Endothelial cell of umbilical vein (primary cell): ENCODE measurements at regions not wholly inside any gene's neighbourhood (a gene's known extent, or its start where the extent isn't known, plus 50 kb on each side); places are given as distances from the start of the nearest gene placed in this dataset.

Experiments used
- BruUV-seq: library from RNA; stranded (reverse); fragments of 400-500 nt; replicated peaks from 2 replicates; lab custom pipeline; 2021; lab: Mats Ljungman, UMichigan
- CTCF ChIA-PET: fragments of 300-600, 350-600 bp; sonication (Branson Sonifier 250); formaldehyde crosslinking; loops from one replicate; lab custom pipeline; 2021; ENCODE audit warnings: antibody characterized with exemption, inconsistent platforms; lab: Charles Lee
- POLR2A ChIA-PET: fragments of 300-600, 350-600 bp; sonication (Branson Sonifier 250); formaldehyde crosslinking; loops from one replicate; lab custom pipeline; 2021; ENCODE audit warnings: antibody characterized with exemption, inconsistent platforms; lab: Charles Lee
- DNase-seq: peaks from one replicate; pipeline ENCODE4 v3.0.0-alpha.2; 2011; ENCODE audit warnings: low read depth, low spot score
- FAIRE-seq: peaks from 2 replicates; lab custom pipeline; 2011; peaks lifted over from hg19 to GRCh38; lab: Jason Lieb, UNC
- H2AFZ ChIP-seq: 2 replicates; pipeline ENCODE4 v1.6.0; 2012; ENCODE audit warnings: low read depth, low read length, control low read depth, inconsistent platforms
- H3K27ac ChIP-seq: 2 replicates; pipeline ENCODE4 v1.5.1; 2011; ENCODE audit warnings: low read depth, mild to moderate bottlenecking, control low read depth, low read length, moderate library complexity; ENCODE audit not compliant: insufficient read depth
- H3K27me3 ChIP-seq, 2 experiments: 2 replicates each; pipeline versions ENCODE4 v1.6.0 to v1.6.1; 2011; ENCODE audit warnings: low read length in 2 of 2, mixed read lengths in 1 of 2; ENCODE audit not compliant: control insufficient read depth in 2 of 2, insufficient read depth in 2 of 2
- H3K36me3 ChIP-seq, 2 experiments: 2 replicates in 1 of 2; 3 replicates in 1 of 2; pipeline ENCODE4 v1.5.1; 2011; ENCODE audit warnings: low read length in 2 of 2, mild to moderate bottlenecking in 1 of 2, moderate library complexity in 1 of 2; ENCODE audit not compliant: control insufficient read depth in 2 of 2, insufficient read depth in 2 of 2; ENCODE audit errors: extremely low read depth in 1 of 2
- H3K4me1 ChIP-seq: 3 replicates; pipeline ENCODE4 v1.5.1; 2011; ENCODE audit warnings: mild to moderate bottlenecking, low read length; ENCODE audit not compliant: control insufficient read depth, insufficient read depth; ENCODE audit errors: extremely low read depth
- H3K4me2 ChIP-seq: 2 replicates; pipeline ENCODE4 v1.6.1; 2011; ENCODE audit warnings: low read length, control low read depth, mixed read lengths; ENCODE audit not compliant: insufficient read depth
- H3K4me3 ChIP-seq, 3 experiments: fragments of 200-600 bp in 1 of 3; sonication (generic), shearing (Covaris generic) in 1 of 3; replicated peaks in 1 of 3; 2 replicates each; pipeline ENCODE4 v1.5.1; 2011 to 2016; ENCODE audit warnings: control low read depth in 3 of 3, low read length in 3 of 3, mild to moderate bottlenecking in 2 of 3, inconsistent platforms in 1 of 3, low read depth in 1 of 3, moderate library complexity in 1 of 3; ENCODE audit not compliant: insufficient read depth in 1 of 3
- H3K79me2 ChIP-seq: 2 replicates; pipeline ENCODE4 v1.6.0; 2012; ENCODE audit warnings: low read length, inconsistent platforms; ENCODE audit not compliant: control insufficient read depth, insufficient read depth
- H3K9ac ChIP-seq: replicated peaks from 2 replicates; pipeline ENCODE3; 2011; ENCODE audit warnings: low read length, control low read depth; ENCODE audit not compliant: insufficient read depth; ENCODE audit errors: extremely low read depth
- H3K9me1 ChIP-seq: replicated peaks from 3 replicates; pipeline ENCODE4 v1.6.0; 2011; ENCODE audit warnings: mild to moderate bottlenecking, low read length; ENCODE audit not compliant: control insufficient read depth, insufficient read depth; ENCODE audit errors: extremely low read depth
- H3K9me3 ChIP-seq: replicated peaks from 2 replicates; pipeline ENCODE4 v1.5.1; 2012; ENCODE audit warnings: low read length, inconsistent platforms; ENCODE audit not compliant: control insufficient read depth, insufficient read depth
- H4K20me1 ChIP-seq: replicated peaks from 2 replicates; pipeline ENCODE3; 2011; ENCODE audit warnings: mild to moderate bottlenecking, low read length; ENCODE audit not compliant: control insufficient read depth, insufficient read depth; ENCODE audit errors: extremely low read depth
- EZH2 ChIP-seq: IDR thresholded peaks from 2 replicates; pipeline ENCODE4 v1.6.1; 2012; ENCODE audit warnings: borderline replicate concordance, low read depth, mild to moderate bottlenecking, moderate library complexity, low read length, inconsistent platforms; ENCODE audit not compliant: severe bottlenecking
- FOS ChIP-seq: IDR thresholded peaks from 2 replicates; pipeline ENCODE4 v1.6.1; 2011; ENCODE audit warnings: mild to moderate bottlenecking, low read length, moderate library complexity, borderline replicate concordance; ENCODE audit not compliant: insufficient read depth
- GATA2 ChIP-seq: IDR thresholded peaks from 2 replicates; pipeline ENCODE4 v1.7.0; 2011; ENCODE audit warnings: low read depth, mild to moderate bottlenecking, moderate library complexity, mixed read lengths, low read length; ENCODE audit not compliant: insufficient read length, insufficient read depth
- JUN ChIP-seq: IDR thresholded peaks from 2 replicates; pipeline ENCODE4 v1.6.1; 2011; ENCODE audit warnings: borderline replicate concordance, low read depth; ENCODE audit not compliant: insufficient read length, insufficient read depth
- MYC ChIP-seq: IDR thresholded peaks from one replicate; pipeline ENCODE4 v1.6.1; 2011; ENCODE audit warnings: mild to moderate bottlenecking, low read depth, low read length
- POLR2A ChIP-seq: IDR thresholded peaks from 2 replicates; pipeline ENCODE4 v1.6.1; 2012; ENCODE audit warnings: low read depth, mild to moderate bottlenecking, control low read depth, low read length
- POLR2AphosphoS5 ChIP-seq: IDR thresholded peaks from 2 replicates; pipeline ENCODE4 v1.6.1; 2012; ENCODE audit warnings: low read depth, mild to moderate bottlenecking, control low read depth, low read length, moderate library complexity; ENCODE audit not compliant: insufficient read depth
- dilution Hi-C: fragments of 300-500 bp; cut with MboI; formaldehyde crosslinking; loops from one replicate; pipeline ENCODE4 v1.15.0; 2019; ENCODE audit warnings: low sequenced_read_pairs; ENCODE audit not compliant: extremely low pct_ligation_motif_present
- intact Hi-C: fragments of 100-400 bp; cut with micrococcal nuclease; formaldehyde crosslinking; loops from one replicate; pipeline ENCODE4 v1.10.0; 2022
- TF ChIP-seq, protein P1 (sequence below): IDR thresholded peaks from 2 replicates; pipeline ENCODE4 v1.6.1; 2011; ENCODE audit not compliant: insufficient read depth, insufficient read length
- TF ChIP-seq, protein P2 (sequence below), 2 donors: IDR thresholded peaks; 1 replicate in 1 of 2; 2 replicates in 1 of 2; pipeline ENCODE4 v1.5.1; 2011; ENCODE audit warnings: low read length in 2 of 2, mild to moderate bottlenecking in 2 of 2, moderate library complexity in 2 of 2, control low read depth in 1 of 2, inconsistent platforms in 1 of 2, low read depth in 1 of 2; ENCODE audit not compliant: insufficient read depth in 1 of 2; ENCODE audit errors: extremely low read depth in 1 of 2

DNA sequence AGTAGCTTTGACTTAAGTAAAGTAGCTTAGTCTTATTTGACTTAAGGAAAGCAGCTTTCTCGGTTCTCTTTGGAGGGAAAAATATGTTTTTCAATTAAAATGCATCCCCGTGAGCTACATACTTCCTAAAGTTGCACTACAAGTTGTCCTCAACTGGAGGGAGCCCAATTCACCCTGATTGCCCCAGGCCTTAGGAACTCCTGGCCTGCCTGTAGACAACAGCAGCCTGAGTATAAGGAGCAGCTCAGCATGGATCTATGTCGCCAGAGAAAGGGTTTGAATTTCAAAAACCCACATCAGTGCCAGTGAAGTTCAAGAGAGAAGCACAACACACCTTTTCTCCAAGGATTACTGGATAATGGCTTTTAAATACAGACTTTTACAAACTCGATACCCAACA, 772.0 kb downstream of the TNS3 start:
- H3K4me2 ChIP-seq, result no peak overlapping the region
- H3K79me2 ChIP-seq, result no peaks in the 10 kb centered on the region
- H2AFZ ChIP-seq, result no peak overlapping the region
- no peak overlapping the region for H3K4me3 ChIP-seq
- H3K27ac ChIP-seq, result no peak overlapping the region
- no peaks in the 10 kb centered on the region for H3K27me3 ChIP-seq
- no peak for FAIRE-seq
- CTCF ChIA-PET, result no interaction called here
- no peak overlapping the region for H3K9ac ChIP-seq
- H4K20me1 ChIP-seq, result no peaks in the 10 kb centered on the region
- no peak for TF ChIP-seq GATA2
- no peak for TF ChIP-seq POLR2A
- TF ChIP-seq JUN, result no peak
- TF ChIP-seq, protein P1, sequence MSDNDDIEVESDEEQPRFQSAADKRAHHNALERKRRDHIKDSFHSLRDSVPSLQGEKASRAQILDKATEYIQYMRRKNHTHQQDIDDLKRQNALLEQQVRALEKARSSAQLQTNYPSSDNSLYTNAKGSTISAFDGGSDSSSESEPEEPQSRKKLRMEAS, result no peak
- TF ChIP-seq POLR2AphosphoS5, result no peak
- TF ChIP-seq EZH2, result no peak
- TF ChIP-seq, protein P2, sequence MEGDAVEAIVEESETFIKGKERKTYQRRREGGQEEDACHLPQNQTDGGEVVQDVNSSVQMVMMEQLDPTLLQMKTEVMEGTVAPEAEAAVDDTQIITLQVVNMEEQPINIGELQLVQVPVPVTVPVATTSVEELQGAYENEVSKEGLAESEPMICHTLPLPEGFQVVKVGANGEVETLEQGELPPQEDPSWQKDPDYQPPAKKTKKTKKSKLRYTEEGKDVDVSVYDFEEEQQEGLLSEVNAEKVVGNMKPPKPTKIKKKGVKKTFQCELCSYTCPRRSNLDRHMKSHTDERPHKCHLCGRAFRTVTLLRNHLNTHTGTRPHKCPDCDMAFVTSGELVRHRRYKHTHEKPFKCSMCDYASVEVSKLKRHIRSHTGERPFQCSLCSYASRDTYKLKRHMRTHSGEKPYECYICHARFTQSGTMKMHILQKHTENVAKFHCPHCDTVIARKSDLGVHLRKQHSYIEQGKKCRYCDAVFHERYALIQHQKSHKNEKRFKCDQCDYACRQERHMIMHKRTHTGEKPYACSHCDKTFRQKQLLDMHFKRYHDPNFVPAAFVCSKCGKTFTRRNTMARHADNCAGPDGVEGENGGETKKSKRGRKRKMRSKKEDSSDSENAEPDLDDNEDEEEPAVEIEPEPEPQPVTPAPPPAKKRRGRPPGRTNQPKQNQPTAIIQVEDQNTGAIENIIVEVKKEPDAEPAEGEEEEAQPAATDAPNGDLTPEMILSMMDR (IDR thresholded peaks at IDR 0.05; ENCODE audit: extremely low read depth in 1 of 2, insufficient read depth in 1 of 2, low read depth in 1 of 2, low read length in 2 of 2), result no peak
- no peak for TF ChIP-seq MYC
- TF ChIP-seq FOS, result no peak
- no peaks in the 10 kb centered on the region for H3K9me3 ChIP-seq
- no peaks in the 10 kb centered on the region for H3K9me1 ChIP-seq
- dilution Hi-C loops, result no loop called here
- intact Hi-C loops, result no loop called here
- no TSS peak for BruUV-seq
- POLR2A ChIA-PET, result no interaction called here
- H3K36me3 ChIP-seq, result no peaks in the 10 kb centered on the region
- no peak for DNase-seq
- H3K4me1 ChIP-seq, result no peaks in the 10 kb centered on the region
